ENCODE measurements at regions not wholly inside any gene's neighbourhood (a gene's known extent, or its start where the extent isn't known, plus 50 kb on each side); places are given as distances from the start of the nearest gene placed in this dataset.
"Not testable (repeated sequence)": the region's sequence is repeated elsewhere in the genome, so short reads cannot be mapped to it uniquely, and the experiment has no call there.

GRCh38 chr2:242031481-242032019 lies 162.0 kb downstream of the RTP5 start:
- no peak for DNase-seq

GRCh38 chr2:242032780-242033656 lies 163.5 kb downstream of the RTP5 start:
- DNase-seq: no peak

DNA sequence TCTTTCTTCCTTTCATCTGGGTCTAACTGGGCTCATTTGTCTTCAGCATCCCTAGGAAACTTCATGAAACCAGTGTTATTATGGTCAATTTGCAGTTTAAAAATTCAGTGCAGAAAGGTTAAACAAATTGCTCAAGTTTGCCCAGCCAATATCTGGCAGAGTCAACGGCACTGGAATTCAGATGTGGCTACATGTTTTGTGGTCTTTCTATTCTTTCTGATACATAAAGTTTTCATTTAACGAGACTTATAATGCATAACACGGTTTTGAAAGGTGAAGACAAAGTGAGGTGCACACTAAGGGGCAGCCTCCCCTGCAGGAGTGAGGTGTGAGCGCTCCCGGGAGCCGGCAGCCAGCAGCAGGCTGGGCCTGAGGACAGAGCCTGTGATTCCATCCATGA lies 164.6 kb downstream of the RTP5 start:
- DNase-seq: no peak

DNA sequence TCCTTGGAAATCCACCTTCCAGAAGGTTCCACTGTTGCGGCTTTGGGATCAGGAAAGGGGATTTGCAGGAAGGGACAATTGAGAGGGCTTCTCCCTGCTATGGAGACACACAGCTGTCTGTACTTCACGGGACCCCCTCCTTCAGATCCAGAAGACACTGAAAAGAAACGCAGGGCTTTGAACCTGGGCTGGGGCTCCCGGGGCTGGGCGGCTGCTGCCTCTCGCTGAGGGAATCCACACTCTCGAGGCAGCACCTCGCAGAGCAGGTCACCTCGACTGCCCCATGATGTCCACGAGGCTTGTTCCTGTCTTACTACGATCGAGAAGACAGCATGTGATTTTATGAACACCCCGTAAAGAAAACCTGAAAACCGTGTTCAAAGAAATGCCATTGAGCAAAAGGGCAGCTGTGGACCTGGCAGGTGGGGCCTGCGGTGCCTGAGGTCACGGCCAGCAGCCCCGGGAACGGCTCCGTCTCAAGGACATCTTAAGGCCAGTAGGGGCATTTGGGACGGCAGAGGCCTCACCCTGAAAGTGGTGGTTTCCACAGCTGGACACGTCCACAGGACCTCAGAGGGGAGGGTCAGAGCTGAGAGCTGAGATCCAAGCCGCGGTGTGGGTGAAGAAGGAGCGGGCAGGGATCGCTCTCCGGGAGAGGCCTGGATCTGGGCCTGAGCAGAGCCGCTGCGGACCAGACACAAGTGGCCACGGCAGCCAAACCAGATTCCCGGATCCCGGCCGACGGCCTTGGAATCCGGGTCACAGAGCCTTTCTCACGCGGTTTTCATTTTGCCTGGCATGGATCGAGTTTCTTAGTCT lies 165.7 kb downstream of the RTP5 start:
- no peak for DNase-seq

GRCh38 chr2:242035858-242036652 lies 166.5 kb downstream of the RTP5 start:
- no peak for DNase-seq

DNA sequence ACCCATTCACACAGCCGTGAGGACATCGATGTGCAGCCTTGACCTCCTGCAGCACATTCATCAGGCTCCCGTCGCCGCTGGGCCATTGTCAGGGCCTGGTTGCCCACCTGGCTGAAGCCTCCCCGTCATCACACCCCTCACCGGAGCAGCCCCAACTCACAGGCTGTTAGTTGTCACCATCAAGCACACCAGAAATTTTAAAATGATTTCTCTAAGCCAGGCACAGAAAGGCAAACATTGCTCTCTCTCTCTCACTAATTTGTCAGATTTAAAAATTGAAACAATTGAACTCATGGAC lies 167.1 kb downstream of the RTP5 start:
- DNase-seq: no peak

DNA sequence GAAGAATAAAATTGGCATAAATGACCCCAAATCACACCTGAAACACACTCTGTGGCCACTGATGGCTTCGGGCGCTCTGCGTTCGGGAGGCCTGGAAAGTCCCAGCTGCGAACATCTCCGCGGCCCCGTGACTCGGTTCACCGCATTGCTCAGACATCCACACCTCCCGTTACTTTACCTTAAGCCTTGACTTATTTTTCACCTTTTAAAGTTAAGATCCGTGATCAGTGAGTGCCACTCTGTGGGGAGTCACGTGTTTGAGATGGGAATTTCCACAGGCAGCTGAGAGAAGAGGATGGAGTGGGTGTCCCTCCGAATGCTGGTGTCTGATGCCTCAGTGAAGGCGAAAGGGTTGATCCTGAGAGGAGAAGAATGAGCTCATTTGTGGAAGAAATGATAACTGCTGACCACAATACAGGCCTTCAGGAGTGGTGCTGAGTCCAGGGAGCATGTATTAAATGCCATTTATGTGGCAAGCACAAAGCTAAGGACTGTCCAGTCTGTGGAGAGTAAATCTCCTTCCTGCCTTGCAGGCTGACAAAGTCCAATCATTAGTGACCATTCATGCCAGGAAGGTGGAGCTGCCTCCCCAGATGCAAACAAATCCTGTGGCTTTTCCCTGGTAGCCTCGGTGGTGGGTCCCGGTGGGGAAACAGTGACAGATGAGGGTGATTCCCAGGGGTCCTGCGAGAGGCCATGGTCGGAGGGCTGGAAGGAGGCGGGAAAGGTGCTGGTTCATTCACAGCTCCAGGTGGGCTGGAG lies 168.8 kb downstream of the RTP5 start:
- no peak for DNase-seq

- no peak for DNase-seq
These were observed 169.4 kb downstream of the RTP5 start for GRCh38 chr2:242038928-242039341.

DNA sequence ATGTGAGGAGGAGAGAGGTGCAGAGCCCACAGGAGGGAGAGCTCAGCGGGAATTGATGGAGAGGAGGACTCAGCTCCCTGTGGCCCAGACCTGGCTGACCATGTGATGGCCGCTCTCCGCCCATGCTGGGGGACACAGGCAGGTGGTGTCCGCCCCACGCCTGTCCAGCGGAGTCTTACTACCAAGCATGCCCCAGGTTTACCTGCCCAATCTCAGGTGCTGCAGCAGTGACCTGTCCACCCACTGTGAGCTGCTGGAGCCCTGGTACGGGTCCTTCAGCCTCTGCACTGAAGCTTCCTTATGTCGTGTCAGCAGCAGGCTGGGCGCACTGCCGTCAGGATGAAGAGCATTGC lies 170.8 kb downstream of the RTP5 start:
- DNase-seq: no peak

DNA sequence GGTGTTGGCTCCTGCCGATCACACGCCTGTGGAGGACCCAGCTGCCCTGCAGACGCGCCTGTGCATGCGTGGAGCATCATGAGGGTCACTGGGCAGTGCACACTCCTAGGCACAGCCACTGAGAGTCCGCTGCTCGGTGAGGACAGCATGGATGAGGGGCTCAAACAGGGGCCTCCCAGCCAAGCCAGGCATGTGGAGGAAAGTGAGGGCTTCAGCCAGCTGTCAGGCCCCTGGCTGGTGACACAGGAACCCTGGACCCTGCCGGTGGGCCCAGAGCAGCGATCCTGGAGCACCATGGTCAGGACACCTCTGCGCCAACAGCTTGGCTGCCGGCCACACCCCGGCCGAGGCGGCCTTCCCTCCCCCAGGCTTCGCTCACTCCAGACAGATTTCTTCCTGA lies 171.2 kb downstream of the RTP5 start:
- no peak for DNase-seq

DNA sequence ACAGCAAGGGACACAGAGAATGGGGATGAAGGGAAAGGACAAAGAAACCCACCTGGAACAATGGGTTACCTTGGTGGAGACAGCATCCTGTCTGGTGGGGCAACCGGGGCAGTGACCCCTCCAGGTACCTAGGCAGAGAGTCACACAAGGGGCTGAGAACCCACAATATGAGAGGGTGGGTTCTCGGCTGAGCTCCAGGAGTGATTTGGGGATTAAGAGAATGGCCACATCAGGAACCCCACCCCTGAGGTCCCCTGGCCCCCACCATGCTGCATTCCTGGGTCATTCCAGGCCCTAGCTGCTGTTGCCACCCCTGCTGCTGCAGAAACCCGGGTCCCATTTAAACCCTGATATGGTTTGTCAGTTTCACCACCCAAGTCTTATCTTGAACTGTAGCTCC lies 172.3 kb downstream of the RTP5 start:
- DNase-seq: no peak

DNA sequence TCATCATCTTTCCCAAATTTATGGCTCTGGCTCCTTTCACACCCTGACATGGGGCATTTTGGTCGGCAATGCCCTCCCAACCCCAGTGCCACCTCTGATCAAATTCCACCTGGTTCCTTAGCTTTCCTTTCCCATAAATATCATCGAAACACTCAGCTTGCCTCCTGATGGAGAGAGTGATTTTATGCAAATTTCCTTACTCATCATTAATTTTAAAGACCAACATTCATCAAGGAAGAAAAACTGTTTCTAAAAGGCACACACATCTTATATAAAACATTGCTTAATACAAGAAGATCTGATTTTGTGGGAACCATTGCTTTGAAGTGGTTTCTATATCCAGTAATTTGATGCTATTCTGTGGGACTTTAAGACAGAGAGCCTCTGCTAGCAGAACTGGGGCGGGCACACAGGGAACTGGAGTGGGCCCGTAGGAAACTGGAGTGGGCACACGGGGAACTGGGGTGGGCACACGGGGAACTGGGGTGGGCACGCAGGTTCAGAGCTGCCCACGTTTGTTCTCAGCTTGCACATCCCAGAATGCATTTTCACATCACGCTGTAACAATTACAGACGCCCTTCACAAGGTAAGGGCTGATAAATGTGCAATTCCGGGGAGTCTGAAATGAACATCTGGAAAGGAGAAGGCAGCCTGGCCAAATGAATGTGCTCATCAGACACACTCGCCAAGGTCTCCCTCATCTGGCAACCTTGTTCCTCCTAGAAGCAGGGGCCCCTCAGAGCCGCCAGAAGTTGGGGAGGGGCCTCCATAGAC lies 174.2 kb downstream of the RTP5 start:
- no peak for DNase-seq

- DNase-seq: no peak
These were observed 174.7 kb downstream of the RTP5 start for GRCh38 chr2:242044313-242044590.

GRCh38 chr2:242045596-242046144 lies 176.1 kb downstream of the RTP5 start:
- not testable (repeated sequence) for DNase-seq

DNA sequence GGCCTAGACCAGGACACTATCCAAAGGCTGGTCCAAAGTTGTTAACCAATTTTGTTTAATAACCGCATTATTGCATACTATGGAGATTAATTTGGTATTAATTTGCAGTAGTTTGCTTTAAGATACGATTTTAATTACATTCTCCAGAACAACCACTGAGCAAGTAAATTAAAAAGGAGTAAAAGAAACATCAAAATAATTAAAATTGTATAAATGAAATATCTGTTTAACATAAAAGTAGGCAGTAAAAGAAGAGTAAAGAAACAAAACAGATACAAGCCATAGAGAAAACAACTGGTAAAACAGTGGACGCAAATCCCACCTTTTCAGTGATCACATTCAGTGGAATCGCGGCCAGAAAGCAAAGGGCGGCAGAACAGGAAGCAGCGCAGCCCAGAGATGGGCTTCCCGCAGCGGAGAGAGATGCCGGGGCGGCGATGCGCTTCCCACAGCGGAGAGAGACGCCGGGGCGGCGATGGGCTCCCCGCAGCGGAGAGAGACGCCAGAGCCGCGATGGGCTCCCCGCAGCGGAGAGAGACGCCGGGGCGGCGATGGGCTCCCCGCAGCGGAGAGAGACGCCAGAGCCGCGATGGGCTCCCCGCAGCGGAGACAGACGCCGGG lies 176.8 kb downstream of the RTP5 start:
- no peak for DNase-seq

- DNase-seq: no peak
These were observed 178.4 kb downstream of the RTP5 start for GRCh38 chr2:242047963-242048362.

DNA sequence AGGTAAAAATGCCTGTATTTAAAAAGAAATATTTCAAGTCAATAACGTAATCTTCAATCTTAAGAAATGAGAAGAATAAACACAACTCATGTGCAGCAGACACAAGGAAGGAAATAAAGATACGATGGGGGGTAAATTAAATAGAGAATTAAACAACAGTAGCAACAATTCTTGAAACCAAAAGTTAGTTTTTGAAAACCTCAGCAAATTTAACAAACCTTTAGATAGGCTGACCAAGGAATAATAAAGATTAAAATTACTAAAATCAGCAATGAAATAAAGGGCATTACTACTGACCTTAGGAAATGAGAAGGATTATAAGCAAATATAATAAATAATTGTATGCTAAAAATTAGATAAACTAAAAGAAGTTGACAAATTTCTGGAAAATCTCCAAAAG lies 178.9 kb downstream of the RTP5 start:
- DNase-seq: no peak

DNA sequence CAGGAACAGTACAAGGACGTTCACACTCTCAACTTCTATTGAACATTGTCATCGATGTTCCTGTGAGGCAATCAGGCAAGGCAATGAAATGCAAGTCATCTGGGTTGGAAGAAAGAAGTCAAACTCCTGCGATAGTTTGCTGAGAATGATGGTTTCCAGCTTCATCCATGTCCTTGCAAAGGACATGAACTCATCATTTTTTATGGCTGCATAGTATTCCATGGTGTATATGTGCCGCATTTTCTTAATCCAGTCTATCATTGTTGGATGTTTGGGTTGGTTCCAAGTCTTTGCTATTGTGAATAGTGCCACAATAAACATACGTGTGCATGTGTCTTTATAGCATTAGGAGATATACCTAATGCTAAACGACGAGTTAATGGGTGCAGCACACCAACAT lies 180.0 kb downstream of the RTP5 start:
- not testable (repeated sequence) for DNase-seq

GRCh38 chr2:242051463-242051862 lies 181.9 kb downstream of the RTP5 start:
- no peak for DNase-seq

GRCh38 chr2:242052421-242052820 lies 182.9 kb downstream of the RTP5 start:
- DNase-seq: no peak

- no peak for DNase-seq
These were observed 184.4 kb downstream of the RTP5 start for GRCh38 chr2:242053921-242054320.

Measured in NK-92 treated with Interleukin-12 subunit alpha and Interleukin-12 subunit beta, amount 100 ng/mL, for 24 hours (cell line).